Karpas-422 (cell line): ENCODE measurements at regions not wholly inside any gene's neighbourhood (a gene's known extent, or its start where the extent isn't known, plus 50 kb on each side); places are given as distances from the start of the nearest gene placed in this dataset.
"Not testable (repeated sequence)": the region's sequence is repeated elsewhere in the genome, so short reads cannot be mapped to it uniquely, and the experiment has no call there.

Source experiments
- DNase-seq: peaks from one replicate; pipeline ENCODE4 v3.0.0-alpha.2; 2015
- H2AFZ ChIP-seq: fragments of 200-600 bp; sonication (generic); 2 replicates; pipeline ENCODE4 v1.6.1; 2014; ENCODE audit warnings: antibody characterized with exemption, low read length, mixed read lengths
- H3K27ac ChIP-seq: fragments of 200-600 bp; sonication (generic); 2 replicates; pipeline ENCODE4 v1.5.1; 2014; ENCODE audit warnings: mild to moderate bottlenecking, low read length, moderate library complexity
- H3K27me3 ChIP-seq: fragments of 200-600 bp; sonication (generic); 2 replicates; pipeline ENCODE4 v1.6.1; 2014; ENCODE audit warnings: low read length, mixed read lengths
- H3K36me3 ChIP-seq: fragments of 200-600 bp; sonication (generic); 2 replicates; pipeline ENCODE4 v1.6.1; 2014; ENCODE audit warnings: low read length, mixed read lengths; ENCODE audit not compliant: insufficient read depth
- H3K4me1 ChIP-seq: fragments of 200-600 bp; sonication (generic); 2 replicates; pipeline ENCODE4 v1.6.1; 2014; ENCODE audit warnings: mild to moderate bottlenecking, low read length, mixed read lengths
- H3K4me2 ChIP-seq: fragments of 200-600 bp; sonication (generic); 2 replicates; pipeline ENCODE4 v1.6.1; 2014; ENCODE audit warnings: low read length, low read depth, mild to moderate bottlenecking; ENCODE audit not compliant: poor library complexity, severe bottlenecking
- H3K4me3 ChIP-seq: fragments of 200-600 bp; sonication (generic); 2 replicates; pipeline ENCODE4 v1.5.1; 2014; ENCODE audit warnings: mild to moderate bottlenecking, antibody characterized with exemption, low read length, mixed read lengths
- H3K79me2 ChIP-seq: fragments of 200-600 bp; sonication (generic); 2 replicates; pipeline ENCODE4 v1.6.1; 2014; ENCODE audit warnings: mild to moderate bottlenecking, low read length, mixed read lengths
- H3K9ac ChIP-seq: fragments of 200-600 bp; sonication (generic); 2 replicates; pipeline ENCODE4 v1.6.0; 2014; ENCODE audit warnings: low read length
- H3K9me2 ChIP-seq: fragments of 200-600 bp; sonication (generic), shearing (Covaris generic); replicated peaks from 2 replicates; pipeline ENCODE4 v1.6.0; 2014; ENCODE audit warnings: mild to moderate bottlenecking, low read length, moderate library complexity; ENCODE audit not compliant: insufficient read depth
- H3K9me3 ChIP-seq: fragments of 300-700, 200-600 bp; sonication (generic); 2 replicates; pipeline ENCODE4 v1.6.1; 2014; ENCODE audit warnings: low read length, mixed read lengths
- H4K20me1 ChIP-seq: fragments of 200-600 bp; sonication (generic); 2 replicates; pipeline ENCODE4 v1.6.1; 2014; ENCODE audit warnings: mild to moderate bottlenecking, antibody characterized with exemption, low read length, low read depth; ENCODE audit not compliant: insufficient read depth

GRCh38 chr7:16945372-16945771 is 63.6 kb upstream of the AGR3 start:
- Histone ChIP-seq H4K20me1 (no peaks in the 10 kb centered on the region), H3K4me1 (no peaks in the 10 kb centered on the region), H2AFZ (no peak overlapping the region), H3K9me3 (no peaks in the 10 kb centered on the region), H3K9me2 (no peaks in the 10 kb centered on the region), H3K36me3 (no peaks in the 10 kb centered on the region), H3K27ac (no peak overlapping the region), H3K79me2 (no peaks in the 10 kb centered on the region), H3K4me2 (no peak overlapping the region), H3K27me3 (no peaks in the 10 kb centered on the region), H3K4me3 (no peak overlapping the region), H3K9ac (no peak overlapping the region)
- DNase-seq = no peak

- not testable (repeated sequence) for H3K36me3 ChIP-seq, H3K4me2 ChIP-seq, H3K79me2 ChIP-seq, H3K9me3 ChIP-seq, H3K9me2 ChIP-seq, H3K27ac ChIP-seq, H3K4me3 ChIP-seq, H3K9ac ChIP-seq, H3K4me1 ChIP-seq, H4K20me1 ChIP-seq, H3K27me3 ChIP-seq, H2AFZ ChIP-seq, DNase-seq
Observed at GRCh38 chr7:16948110-16948509, 66.3 kb upstream of the AGR3 start.

GRCh38 chr7:16951483-16952080 is 69.8 kb upstream of the AGR3 start:
- Histone ChIP-seq H3K27me3 (no peaks in the 10 kb centered on the region), H4K20me1 (no peaks in the 10 kb centered on the region)

GRCh38 chr7:16954321-16954720 is 72.5 kb upstream of the AGR3 start:
- no peaks in the 10 kb centered on the region for H3K79me2 ChIP-seq
- H3K9me2 ChIP-seq = no peaks in the 10 kb centered on the region
- H3K9ac ChIP-seq = no peak overlapping the region
- H3K4me3 ChIP-seq = no peak overlapping the region
- no peak overlapping the region for H3K27ac ChIP-seq
- H3K4me2 ChIP-seq = no peak overlapping the region
- H3K36me3 ChIP-seq = no peaks in the 10 kb centered on the region
- no peak overlapping the region for H2AFZ ChIP-seq
- no peaks in the 10 kb centered on the region for H3K27me3 ChIP-seq
- H4K20me1 ChIP-seq = no peaks in the 10 kb centered on the region
- no peaks in the 10 kb centered on the region for H3K4me1 ChIP-seq
- DNase-seq = no peak
- no peaks in the 10 kb centered on the region for H3K9me3 ChIP-seq

More at GRCh38 chr7:16951483-16952080, 69.8 kb upstream of the AGR3 start:
- Histone ChIP-seq H2AFZ (no peak overlapping the region), H3K9ac (no peak overlapping the region), H3K27ac (no peak overlapping the region), H3K9me3 (no peaks in the 10 kb centered on the region), H3K4me1 (no peaks in the 10 kb centered on the region), H3K36me3 (no peaks in the 10 kb centered on the region), H3K4me2 (no peak overlapping the region), H3K79me2 (no peaks in the 10 kb centered on the region), H3K9me2 (no peaks in the 10 kb centered on the region), H3K4me3 (no peak overlapping the region)
- DNase-seq = no peak

- no peak for DNase-seq
- Histone ChIP-seq H3K9me2 (no peaks in the 10 kb centered on the region), H3K4me2 (no peak overlapping the region), H3K9me3 (no peaks in the 10 kb centered on the region), H3K27me3 (no peaks in the 10 kb centered on the region), H3K4me3 (no peak overlapping the region), H3K27ac (no peak overlapping the region), H3K36me3 (no peaks in the 10 kb centered on the region), H3K79me2 (no peaks in the 10 kb centered on the region), H3K9ac (no peak overlapping the region), H3K4me1 (no peaks in the 10 kb centered on the region), H2AFZ (no peak overlapping the region), H4K20me1 (no peaks in the 10 kb centered on the region)
Observed at GRCh38 chr7:16958724-16959123, 76.9 kb upstream of the AGR3 start.

- no peak overlapping the region for H3K4me2 ChIP-seq
- H3K9ac ChIP-seq = no peak overlapping the region
- no peaks in the 10 kb centered on the region for H3K4me1 ChIP-seq
- H2AFZ ChIP-seq = no peak overlapping the region
- H3K9me3 ChIP-seq = no peaks in the 10 kb centered on the region
- no peak overlapping the region for H3K4me3 ChIP-seq
- H3K79me2 ChIP-seq = no peaks in the 10 kb centered on the region
- H3K27me3 ChIP-seq = no peaks in the 10 kb centered on the region
- no peaks in the 10 kb centered on the region for H4K20me1 ChIP-seq
- no peak overlapping the region for H3K27ac ChIP-seq
- DNase-seq = no peak
- H3K36me3 ChIP-seq = no peaks in the 10 kb centered on the region
- H3K9me2 ChIP-seq = no peaks in the 10 kb centered on the region
Observed at GRCh38 chr7:16960337-16960965, 78.7 kb upstream of the AGR3 start.

- no peak overlapping the region for H3K4me2 ChIP-seq
- no peak overlapping the region for H3K4me3 ChIP-seq
- no peaks in the 10 kb centered on the region for H3K79me2 ChIP-seq
- DNase-seq = no peak
- no peaks in the 10 kb centered on the region for H3K27me3 ChIP-seq
- H3K9me3 ChIP-seq = no peaks in the 10 kb centered on the region
- H3K9me2 ChIP-seq = no peaks in the 10 kb centered on the region
- no peak overlapping the region for H3K27ac ChIP-seq
- H2AFZ ChIP-seq = no peak overlapping the region
- no peak overlapping the region for H3K9ac ChIP-seq
- H3K4me1 ChIP-seq = no peaks in the 10 kb centered on the region
- H4K20me1 ChIP-seq = no peaks in the 10 kb centered on the region
- no peaks in the 10 kb centered on the region for H3K36me3 ChIP-seq
Observed at GRCh38 chr7:16961641-16962040, 79.9 kb upstream of the AGR3 start.

GRCh38 chr7:16963044-16963443 is 81.3 kb upstream of the AGR3 start:
- H3K9me3 ChIP-seq = no peaks in the 10 kb centered on the region
- H3K4me2 ChIP-seq = no peak overlapping the region
- H3K9me2 ChIP-seq = no peaks in the 10 kb centered on the region
- no peaks in the 10 kb centered on the region for H3K27me3 ChIP-seq
- H3K4me1 ChIP-seq = no peaks in the 10 kb centered on the region
- no peak overlapping the region for H3K9ac ChIP-seq
- H3K27ac ChIP-seq = no peak overlapping the region
- no peaks in the 10 kb centered on the region for H4K20me1 ChIP-seq
- no peak overlapping the region for H3K4me3 ChIP-seq
- no peaks in the 10 kb centered on the region for H3K79me2 ChIP-seq
- no peak overlapping the region for H2AFZ ChIP-seq
- DNase-seq = no peak
- no peaks in the 10 kb centered on the region for H3K36me3 ChIP-seq
